GM19372 (cell line): ENCODE measurements at regions not wholly inside any gene's neighbourhood (a gene's known extent, or its start where the extent isn't known, plus 50 kb on each side); places are given as distances from the start of the nearest gene placed in this dataset.
"Not testable (repeated sequence)": the region's sequence is repeated elsewhere in the genome, so short reads cannot be mapped to it uniquely, and the experiment has no call there.

Experiments
- ATAC-seq: cut with Tn5 transposase; IDR thresholded peaks from one replicate; pipeline ENCODE4 v1.9.1; 2021; ENCODE audit warnings: mild to moderate bottlenecking, low read depth, moderate library complexity; ENCODE audit not compliant: unreplicated experiment

- no peak for ATAC-seq
These were observed 274.9 kb upstream of the SLC30A5 start for GRCh38 chr5:68818870-68819269.

GRCh38 chr5:68821056-68821455 lies 272.8 kb upstream of the SLC30A5 start:
- ATAC-seq, result no peak

- no peak for ATAC-seq
These were observed 271.0 kb upstream of the SLC30A5 start for GRCh38 chr5:68822796-68823195.

DNA sequence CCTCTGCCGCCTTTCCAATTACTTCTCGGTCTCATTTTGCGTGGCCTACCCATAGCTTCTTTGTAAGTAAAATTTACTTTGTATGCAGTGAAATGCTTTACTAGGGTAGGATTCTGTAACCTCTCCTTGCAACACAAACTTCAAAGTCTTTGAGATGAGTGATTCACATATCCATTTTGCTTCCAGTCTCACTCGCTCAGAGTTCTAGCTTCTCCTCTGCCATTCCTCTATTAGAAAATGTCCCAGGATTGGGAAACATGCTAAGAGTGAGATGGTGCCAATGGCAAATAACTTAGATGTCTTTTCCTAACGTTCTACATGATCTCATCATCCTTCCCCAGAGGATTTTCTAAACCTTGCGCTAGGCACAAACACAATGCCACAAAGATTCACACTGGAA lies 270.5 kb upstream of the SLC30A5 start:
- ATAC-seq, result no peak

DNA sequence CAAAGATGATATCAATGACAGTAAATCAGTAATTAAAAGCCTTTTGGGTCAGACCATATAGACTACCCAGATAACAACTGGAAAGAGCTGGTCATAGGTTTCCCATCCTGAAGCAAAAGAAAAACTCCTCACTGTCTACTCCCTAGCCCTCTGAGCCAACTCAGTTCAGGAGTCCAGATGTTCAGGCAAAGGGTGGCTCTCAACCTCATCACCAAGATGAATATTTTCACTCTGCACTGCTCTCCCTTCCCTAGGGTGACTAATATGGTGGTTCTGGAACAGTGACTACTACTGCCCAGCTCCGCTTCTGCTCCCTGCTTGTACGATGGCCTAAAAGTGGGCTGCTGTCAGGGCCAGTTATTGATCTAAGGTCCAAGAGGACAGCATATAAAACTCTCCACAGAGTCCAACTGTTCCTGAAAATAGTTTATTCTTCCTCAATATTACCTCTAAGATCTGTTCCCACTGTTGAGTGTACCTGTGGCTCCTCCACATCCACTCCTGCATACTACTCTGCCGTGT lies 263.4 kb upstream of the SLC30A5 start:
- no peak for ATAC-seq

DNA sequence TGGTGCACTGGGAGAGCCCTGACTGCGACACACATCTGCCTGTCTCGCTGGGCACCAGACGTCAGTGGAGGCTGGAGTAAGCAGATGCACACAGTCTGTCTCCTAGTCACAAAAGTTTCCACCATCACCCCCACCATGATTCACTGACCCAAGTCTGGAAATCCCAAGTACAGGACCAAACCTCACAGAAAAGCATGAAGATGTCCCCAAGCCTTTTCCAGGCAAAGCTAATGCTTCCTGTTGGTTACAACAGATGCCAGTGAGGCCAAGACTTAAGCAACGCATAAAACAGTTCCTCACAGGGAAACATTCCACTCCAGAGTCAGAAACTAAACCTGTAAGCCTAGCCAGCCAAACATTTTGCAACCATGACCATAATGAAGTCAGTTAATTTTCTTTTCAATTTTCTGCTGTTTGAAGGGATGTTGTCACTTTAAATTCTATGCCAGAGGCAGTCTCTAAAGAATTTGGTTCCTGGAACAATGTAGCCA lies 259.3 kb upstream of the SLC30A5 start:
- no peak for ATAC-seq

DNA sequence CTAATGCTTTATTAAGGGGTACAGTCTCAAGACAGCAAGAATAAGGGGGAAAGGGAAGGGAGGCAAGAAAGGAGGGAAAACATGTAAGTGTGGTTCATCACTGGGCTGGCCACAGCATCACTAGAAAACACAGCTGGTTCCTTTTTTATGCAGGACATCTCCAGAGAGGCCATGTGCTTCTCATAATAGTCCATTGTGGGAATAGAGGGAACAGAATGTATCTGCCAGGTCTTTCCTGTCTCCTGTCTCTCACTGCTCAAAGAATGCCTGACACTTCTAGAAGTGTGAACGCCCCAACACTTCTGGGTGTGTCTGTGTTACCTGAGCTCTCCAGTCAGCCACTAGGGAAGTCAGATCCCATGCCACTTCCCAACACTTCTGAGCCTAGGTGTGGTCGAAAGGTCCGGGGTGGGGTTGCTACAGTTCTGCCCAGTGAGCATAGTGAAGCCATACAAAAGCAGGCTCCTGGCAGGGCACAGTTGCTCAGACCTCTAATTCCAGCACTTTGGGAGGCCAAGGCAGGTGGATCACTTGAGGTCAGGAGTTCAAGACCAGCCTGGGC lies 255.6 kb upstream of the SLC30A5 start:
- no peak for ATAC-seq

- no peak for ATAC-seq
These were observed 254.7 kb upstream of the SLC30A5 start for GRCh38 chr5:68839019-68839552.

DNA sequence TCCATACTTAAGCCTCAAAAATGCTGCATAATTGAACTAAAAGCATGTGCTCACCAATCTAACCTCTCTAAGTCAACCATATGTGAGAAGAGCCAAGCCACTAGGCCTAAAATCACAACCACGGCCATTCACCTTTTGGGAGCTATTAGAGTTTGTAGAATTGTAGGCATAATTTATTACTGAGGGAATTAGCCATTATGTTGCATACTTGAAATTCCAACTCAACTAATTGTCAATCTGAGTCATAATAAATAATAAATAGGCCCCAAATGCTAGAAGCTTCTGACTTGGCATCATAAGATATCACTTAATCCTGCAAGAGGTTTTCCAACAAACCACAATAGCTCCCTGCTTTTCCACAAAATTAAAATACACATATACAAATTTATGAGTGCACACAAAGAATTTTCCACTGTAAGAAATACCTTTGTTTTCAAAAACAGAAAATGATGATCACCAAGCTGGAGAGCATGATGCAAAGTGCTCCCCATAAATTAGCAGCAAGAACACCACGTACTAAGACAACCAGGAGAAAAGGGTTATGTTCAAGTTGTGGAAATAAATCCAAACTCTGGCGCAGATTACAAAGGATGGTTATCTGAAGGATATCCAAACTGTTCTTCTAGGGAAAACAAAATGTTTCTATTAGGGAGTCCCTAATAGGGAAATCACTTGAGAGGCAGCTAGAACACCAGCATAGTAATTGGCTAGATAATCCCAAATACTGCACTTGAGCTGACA lies 250.0 kb upstream of the SLC30A5 start:
- ATAC-seq, result no peak

DNA sequence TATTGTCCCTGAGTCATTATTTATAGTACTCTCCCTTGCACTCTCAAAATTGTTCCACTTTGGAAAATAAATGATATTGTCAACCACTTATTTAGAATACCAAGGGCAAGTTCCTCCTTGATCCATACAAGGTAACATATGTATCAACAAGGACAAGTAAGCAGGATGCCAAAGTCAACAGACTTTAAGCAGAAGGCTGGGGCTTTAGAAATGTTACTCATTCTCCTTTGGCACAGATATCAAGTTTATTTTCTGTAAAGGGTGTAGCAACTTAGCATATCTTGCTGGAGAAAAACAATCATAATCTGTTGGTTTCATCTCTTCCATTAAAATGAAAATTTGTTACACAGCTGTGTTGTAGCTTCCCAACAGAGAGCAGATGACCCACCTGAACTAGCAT lies 248.7 kb upstream of the SLC30A5 start:
- no peak for ATAC-seq

DNA sequence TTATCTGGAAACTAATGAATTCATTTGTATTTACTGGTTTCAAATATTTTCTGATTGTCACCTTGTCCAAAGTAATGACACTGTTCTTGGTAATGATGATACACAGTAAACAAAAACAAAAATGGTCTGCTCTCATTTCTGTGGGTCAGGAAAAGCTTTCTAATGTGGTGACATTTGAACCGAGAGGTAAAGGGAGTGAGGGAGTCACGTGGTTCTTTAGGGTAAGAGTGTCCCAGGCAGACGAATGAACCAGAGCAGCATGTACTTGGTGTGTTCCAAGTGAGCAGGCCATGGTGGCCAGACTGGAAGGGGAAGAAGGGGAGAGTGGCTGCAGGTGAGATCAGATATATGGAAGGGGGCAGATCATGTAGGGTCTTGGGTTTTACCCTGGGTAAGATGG lies 247.0 kb upstream of the SLC30A5 start:
- ATAC-seq, result no peak

DNA sequence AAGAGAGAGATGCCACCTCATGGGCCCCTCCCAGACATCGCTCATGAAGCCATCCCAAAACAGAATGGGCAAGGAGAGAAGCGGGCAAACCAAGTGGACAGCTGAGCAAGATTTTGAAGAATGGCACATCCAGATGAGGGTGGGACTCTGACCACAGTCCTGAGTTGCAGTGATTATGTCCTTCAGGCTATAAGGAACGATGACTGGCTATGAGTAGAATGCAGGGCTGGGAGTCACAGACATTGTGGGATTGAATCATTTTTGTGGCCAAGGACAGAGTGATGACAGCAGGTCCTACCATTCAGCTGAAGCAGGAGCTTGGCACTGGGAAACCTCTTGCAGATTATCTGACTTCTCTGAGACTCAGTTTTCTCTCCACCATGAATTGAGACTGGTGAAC lies 245.7 kb upstream of the SLC30A5 start:
- ATAC-seq, result no peak

DNA sequence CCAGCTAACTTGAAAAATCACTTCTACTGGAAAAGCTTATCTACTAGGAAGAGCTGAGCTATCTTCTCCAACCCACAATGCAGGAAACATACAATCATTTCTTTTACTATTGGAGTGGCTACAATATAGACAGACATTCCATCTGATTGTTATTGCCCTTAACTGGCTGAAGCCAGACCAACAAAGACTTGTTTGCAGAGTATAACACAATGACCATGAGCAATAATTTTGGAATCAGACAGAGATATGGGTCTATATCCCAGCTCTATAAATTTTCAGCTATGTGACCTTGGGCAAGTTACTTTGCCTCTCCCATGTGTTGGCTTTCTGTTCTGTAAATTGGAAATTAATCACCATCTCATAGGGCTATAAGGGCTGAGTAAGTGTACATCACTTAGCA lies 244.7 kb upstream of the SLC30A5 start:
- ATAC-seq, result no peak

- no peak for ATAC-seq
These were observed 243.9 kb upstream of the SLC30A5 start for GRCh38 chr5:68849906-68850305.

DNA sequence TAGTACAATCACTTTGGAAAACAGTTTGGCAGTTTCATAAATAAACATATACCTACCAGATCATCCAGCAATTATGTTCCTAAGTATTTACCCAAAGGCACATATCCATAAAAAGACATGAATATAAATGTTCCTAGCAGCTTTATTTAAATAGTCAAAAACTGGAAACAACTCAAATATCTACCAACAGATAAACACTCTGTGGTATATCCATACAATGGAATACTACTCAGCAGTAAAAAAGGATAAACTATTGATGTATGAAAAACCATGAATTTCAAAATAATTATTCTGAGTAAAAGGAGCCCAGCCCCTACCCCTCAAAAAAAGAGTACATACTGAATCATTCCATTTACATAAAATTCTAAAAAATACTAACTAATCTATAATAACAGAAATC lies 232.7 kb upstream of the SLC30A5 start:
- ATAC-seq, result no peak

DNA sequence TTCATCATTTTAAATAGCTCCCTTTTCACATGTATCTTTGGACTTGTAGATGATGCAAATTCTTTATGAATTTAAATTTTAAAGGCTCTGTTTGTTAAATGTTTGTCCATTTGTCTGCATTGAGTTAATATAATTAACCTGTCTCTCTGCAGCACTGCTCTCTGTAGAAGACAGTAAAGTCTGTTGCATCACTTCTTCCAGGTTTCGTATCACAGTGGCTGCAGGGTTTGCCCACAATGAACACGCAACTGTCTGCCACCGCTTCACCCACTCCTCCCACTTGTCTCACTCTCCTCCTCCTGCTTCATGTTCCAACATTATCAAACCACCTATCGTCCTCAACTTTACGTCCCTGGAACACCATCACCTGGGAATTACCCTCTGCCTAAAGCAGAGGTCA lies 231.3 kb upstream of the SLC30A5 start:
- ATAC-seq, result no peak

DNA sequence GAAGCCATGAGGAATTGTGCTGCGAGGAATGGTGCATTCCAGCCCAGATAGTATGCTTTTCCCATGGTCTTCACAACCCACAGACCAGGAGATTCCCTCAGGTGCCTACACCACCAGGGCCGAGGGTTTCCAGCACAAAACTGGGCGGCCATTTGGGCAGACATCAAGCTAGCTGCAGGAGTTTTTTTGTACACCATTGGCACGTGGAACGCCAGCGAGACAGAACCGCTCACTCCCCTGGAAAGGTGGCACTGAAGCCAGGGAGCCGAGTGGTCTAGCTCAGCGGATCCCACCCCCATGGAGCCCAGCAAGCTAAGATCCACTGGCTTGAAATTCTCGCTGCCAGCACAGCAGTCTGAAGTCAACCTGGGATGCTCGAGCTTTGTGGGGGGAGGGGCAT lies 228.6 kb upstream of the SLC30A5 start:
- ATAC-seq, result not testable (repeated sequence)

DNA sequence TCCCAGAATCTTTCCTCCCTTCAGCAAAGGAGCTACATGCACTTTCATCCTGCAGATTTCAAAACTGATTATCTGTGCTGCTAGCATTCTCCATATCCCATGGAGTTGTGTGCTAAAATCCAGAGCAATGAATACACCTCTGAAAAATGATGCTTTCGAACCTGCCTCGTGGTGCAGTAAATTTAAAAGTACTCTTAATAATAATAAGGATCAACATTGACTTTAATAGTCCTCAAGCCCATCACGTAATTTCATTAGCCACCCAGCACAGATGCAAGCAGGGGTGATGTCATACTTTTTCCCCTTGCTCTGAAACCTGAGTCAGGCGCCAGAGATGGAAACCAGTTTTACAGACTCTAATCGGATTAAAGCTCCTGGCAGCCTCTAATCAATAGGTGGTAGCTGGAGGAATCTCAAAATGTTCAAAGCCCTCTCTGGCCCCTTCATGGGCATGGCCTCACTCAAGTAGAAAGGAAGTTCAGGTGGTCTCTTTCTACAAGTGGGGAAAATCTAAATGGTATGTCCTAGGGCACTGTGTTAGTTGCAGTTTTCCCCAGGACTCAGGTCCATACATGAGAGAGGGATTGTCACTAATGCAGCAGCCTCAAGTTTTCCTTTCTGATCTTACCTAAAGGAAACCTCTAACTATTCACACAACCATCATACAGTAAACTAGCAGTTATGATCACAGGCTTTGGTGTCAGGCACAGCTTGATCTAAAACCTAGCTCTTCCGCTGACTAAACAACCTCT lies 221.6 kb upstream of the SLC30A5 start:
- no peak for ATAC-seq

- ATAC-seq, result no peak
These were observed 220.6 kb upstream of the SLC30A5 start for GRCh38 chr5:68873198-68873597.

DNA sequence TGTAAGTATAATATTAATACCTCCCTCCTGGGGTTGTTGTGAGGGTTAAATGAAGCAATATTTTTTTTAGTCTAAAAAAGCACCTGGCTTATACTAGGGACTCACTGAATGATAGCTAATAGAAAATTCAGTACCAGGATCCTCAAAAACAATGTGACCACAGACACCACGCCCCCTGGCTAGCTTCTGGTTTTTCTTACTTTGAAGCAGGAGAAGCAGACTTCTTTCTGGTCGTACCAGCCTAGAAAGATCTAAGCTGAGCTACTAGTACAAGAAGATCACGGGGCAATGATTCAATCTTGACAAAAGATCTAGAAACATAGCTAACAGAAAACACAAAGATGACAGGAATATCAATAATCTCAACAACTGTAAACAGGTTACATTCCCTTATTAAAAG lies 218.5 kb upstream of the SLC30A5 start:
- ATAC-seq, result no peak

DNA sequence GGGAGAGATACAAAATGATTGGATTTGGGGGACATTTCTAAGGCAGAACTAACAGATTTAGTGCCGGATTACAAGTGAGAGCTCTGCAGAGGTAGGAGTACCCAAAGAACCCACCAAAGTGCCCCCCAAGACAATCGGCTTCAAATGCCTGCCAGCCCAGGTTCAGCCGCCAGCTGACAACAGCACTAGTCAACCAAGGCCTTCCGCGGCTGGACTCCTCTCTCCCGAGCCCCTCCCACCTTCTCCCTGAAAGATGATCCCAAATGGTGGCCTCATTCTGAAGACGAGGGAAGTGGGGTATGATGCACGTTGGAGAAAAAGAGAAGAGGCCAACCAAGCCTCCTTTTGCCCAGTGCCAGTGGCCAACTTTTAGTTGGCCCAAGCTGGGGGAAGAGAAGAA lies 210.4 kb upstream of the SLC30A5 start:
- ATAC-seq, result no peak
